ENCODE measurements at regions not wholly inside any gene's neighbourhood (a gene's known extent, or its start where the extent isn't known, plus 50 kb on each side); places are given as distances from the start of the nearest gene placed in this dataset.
"Not testable (repeated sequence)": the region's sequence is repeated elsewhere in the genome, so short reads cannot be mapped to it uniquely, and the experiment has no call there.

DNA sequence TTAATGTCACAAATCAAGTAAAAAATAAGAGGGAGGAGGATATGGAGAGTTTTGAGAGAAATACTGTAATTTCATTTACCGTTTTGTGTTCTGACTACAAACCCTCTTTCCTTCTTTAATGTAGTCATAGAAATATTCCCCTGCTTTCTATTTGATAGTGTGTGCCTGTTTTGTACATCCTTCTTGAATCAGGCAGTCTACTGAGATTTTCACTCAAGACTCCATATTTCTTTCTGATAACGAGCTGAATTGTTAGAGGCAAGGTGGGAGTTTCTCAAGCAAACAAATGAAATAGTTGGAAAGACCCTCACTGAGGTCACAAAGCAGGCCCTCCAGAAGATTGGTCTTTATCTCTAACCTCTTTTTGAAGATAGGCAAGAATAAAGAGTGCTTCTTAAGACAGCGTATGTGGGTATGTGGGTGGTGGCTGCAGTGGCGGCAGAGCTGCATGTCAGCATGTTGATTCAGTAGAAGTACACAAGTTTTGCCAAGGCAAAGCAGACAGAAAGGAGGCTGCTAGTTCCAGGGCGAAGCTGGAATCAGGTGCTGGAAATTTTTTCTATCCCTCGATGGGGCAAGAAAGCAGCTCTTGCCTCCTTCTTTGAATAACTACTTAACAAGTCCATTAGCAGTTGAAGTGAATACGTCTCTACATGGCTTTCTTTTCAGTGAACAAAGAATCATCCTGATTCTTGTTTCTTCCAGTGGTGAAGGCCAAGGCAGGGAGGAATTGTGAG lies 164.2 kb downstream of the FAM76B start:
- Mint-ChIP-seq H3K27ac (no peak overlapping the region), H3K36me3 (ENCODE audit: low read depth) (no peaks in the 10 kb centered on the region), H3K27me3 (ENCODE audit: insufficient read depth) (peaks cover 2% of the 10 kb centered on the region; the same call in 1 of the 2 replicates), H3K4me1 (ENCODE audit: low read depth) (no peaks in the 10 kb centered on the region), H3K4me3 (no peak overlapping the region), H3K9me3 (no peaks in the 10 kb centered on the region)
- DNase-seq = no peak
- TF ChIP-seq, protein P1, sequence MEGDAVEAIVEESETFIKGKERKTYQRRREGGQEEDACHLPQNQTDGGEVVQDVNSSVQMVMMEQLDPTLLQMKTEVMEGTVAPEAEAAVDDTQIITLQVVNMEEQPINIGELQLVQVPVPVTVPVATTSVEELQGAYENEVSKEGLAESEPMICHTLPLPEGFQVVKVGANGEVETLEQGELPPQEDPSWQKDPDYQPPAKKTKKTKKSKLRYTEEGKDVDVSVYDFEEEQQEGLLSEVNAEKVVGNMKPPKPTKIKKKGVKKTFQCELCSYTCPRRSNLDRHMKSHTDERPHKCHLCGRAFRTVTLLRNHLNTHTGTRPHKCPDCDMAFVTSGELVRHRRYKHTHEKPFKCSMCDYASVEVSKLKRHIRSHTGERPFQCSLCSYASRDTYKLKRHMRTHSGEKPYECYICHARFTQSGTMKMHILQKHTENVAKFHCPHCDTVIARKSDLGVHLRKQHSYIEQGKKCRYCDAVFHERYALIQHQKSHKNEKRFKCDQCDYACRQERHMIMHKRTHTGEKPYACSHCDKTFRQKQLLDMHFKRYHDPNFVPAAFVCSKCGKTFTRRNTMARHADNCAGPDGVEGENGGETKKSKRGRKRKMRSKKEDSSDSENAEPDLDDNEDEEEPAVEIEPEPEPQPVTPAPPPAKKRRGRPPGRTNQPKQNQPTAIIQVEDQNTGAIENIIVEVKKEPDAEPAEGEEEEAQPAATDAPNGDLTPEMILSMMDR (IDR thresholded peaks at IDR 0.05) = no peak

DNA sequence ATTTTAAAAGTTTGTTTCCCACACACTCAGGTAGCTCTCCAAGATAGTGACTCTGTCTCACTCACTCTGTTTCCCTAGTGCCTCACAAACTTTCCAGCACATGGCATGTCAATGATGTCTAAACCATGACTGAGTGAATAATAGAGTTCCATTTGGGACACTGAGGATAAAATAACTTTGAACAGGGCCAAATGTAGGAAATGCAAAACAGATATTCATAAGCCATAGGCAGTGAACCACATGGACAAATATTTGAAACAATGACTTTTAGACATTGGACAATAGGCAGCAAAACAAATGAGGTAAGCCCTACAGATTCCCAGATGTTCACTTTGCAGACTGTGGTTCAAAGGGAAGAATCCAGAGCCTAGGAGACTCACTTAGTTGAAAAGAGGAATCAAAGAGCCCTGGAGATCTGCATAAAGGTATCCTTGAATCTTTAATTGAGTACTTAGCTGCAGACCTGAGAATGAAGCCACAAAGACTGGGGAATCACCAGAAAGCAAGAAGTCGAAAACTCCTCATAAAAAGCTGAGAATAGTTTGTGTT lies 173.3 kb downstream of the FAM76B start:
- TF ChIP-seq, protein P1 (IDR thresholded peaks at IDR 0.05) = no peak
- no peaks in the 10 kb centered on the region for H3K9me3 Mint-ChIP-seq
- H3K27ac Mint-ChIP-seq = no peak overlapping the region
- no peak overlapping the region for H3K4me3 Mint-ChIP-seq
- H3K36me3 Mint-ChIP-seq (ENCODE audit: low read depth) = no peaks in the 10 kb centered on the region
- DNase-seq = no peak
- no peaks in the 10 kb centered on the region for H3K4me1 Mint-ChIP-seq (ENCODE audit: low read depth)
- no peaks in the 10 kb centered on the region for H3K27me3 Mint-ChIP-seq (ENCODE audit: insufficient read depth)

DNA sequence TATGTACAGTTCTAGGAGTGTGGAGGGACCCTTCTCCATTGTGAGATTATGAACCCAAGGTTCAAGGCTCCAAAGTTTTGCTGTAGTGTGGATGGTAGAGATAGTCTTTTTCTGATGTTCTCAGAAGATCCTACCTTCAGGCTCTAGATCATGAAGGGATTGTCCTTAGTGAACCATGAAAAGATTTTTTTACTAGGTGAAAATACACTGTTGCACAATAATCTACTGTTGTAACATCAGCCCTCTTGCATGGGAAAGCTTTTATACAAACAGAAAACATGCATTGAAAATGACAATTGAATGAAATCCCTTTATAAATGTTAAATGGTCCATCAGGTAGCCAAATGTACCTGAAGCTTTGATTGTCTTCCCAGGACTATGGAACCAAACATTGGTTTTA lies 177.8 kb downstream of the FAM76B start:
- Mint-ChIP-seq H3K4me3 (no peak overlapping the region), H3K27me3 (ENCODE audit: insufficient read depth) (no peaks in the 10 kb centered on the region), H3K9me3 (no peaks in the 10 kb centered on the region), H3K36me3 (ENCODE audit: low read depth) (no peaks in the 10 kb centered on the region), H3K4me1 (ENCODE audit: low read depth) (no peaks in the 10 kb centered on the region), H3K27ac (no peak overlapping the region)
- TF ChIP-seq, protein P1 (IDR thresholded peaks at IDR 0.05) = no peak
- DNase-seq = no peak

DNA sequence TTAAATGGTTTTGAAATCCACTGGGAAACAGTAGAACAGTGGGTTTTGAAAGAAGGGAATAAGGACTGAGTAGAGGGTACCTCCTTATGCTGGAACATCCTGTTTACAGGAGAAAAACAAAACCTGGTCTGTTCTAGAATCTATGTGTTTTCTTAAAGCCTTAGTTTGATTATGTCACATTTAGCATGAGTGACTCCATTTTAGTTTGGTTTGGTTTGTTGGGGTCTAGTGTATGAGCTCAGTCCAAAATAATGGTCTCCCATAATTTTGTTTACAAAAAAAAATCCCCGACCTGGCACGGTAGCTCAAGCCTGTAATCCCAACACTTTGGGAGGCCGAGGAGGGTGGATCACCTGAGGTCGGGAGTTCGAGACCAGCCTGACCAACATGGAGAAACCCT lies 179.4 kb downstream of the FAM76B start:
- not testable (repeated sequence) for H3K4me1 Mint-ChIP-seq (ENCODE audit: low read depth); H3K36me3 Mint-ChIP-seq (ENCODE audit: low read depth); H3K27me3 Mint-ChIP-seq (ENCODE audit: insufficient read depth); H3K4me3 Mint-ChIP-seq; DNase-seq; H3K9me3 Mint-ChIP-seq; H3K27ac Mint-ChIP-seq

DNA sequence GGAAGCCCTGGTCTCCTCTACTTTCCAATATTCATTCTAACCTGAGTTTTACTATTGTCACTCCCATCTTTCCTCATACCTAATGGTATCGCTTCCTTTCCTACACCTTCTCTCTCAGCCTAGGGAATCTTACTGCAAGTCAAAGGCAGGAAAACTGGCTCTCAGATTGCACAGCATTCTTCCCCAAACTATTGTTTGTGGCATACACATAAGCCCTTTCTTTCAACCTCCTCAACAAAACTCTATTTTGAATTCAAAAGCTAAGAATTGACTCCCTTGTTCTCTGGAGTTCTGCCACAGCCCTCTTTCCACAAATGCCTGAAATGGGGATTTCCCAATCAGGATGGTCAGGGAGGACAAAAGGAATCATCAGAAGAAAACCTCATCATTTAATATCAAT lies 181.5 kb downstream of the FAM76B start:
- H3K4me1 Mint-ChIP-seq (ENCODE audit: low read depth) = no peaks in the 10 kb centered on the region
- DNase-seq = no peak
- TF ChIP-seq, protein P1 (IDR thresholded peaks at IDR 0.05) = no peak
- no peak overlapping the region for H3K27ac Mint-ChIP-seq
- H3K4me3 Mint-ChIP-seq = no peak overlapping the region
- no peaks in the 10 kb centered on the region for H3K9me3 Mint-ChIP-seq
- H3K36me3 Mint-ChIP-seq (ENCODE audit: low read depth) = no peaks in the 10 kb centered on the region
- H3K27me3 Mint-ChIP-seq (ENCODE audit: insufficient read depth) = no peaks in the 10 kb centered on the region

DNA sequence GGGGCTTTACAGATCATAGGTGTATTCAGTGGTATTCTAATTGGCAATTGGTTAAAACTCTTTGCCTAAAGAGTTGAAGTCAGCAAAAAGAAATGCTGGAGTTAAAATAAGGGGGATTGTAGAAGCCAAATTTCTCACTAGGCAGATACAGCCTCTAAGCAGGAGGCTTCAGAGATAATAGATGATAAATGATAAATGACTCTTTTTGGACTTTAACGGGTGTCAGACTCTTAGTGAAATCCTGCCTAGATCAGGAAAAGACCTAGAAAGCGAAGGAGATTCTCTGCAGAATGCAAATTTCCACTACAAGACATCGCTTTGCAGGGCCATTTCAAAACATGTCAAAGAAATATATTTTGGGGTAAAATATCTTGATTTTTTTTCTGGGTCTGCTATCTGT lies 182.8 kb downstream of the FAM76B start:
- no peak for DNase-seq
- no peak overlapping the region for H3K4me3 Mint-ChIP-seq
- no peaks in the 10 kb centered on the region for H3K9me3 Mint-ChIP-seq
- no peaks in the 10 kb centered on the region for H3K36me3 Mint-ChIP-seq (ENCODE audit: low read depth)
- H3K27ac Mint-ChIP-seq = no peak overlapping the region
- TF ChIP-seq, protein P1 (IDR thresholded peaks at IDR 0.05) = no peak
- no peaks in the 10 kb centered on the region for H3K27me3 Mint-ChIP-seq (ENCODE audit: insufficient read depth)
- H3K4me1 Mint-ChIP-seq (ENCODE audit: low read depth) = no peaks in the 10 kb centered on the region

Data from HFFc6 (cell line).